Psoas muscle (tissue), 7 donors: ENCODE measurements at regions not wholly inside any gene's neighbourhood (a gene's known extent, or its start where the extent isn't known, plus 50 kb on each side); places are given as distances from the start of the nearest gene placed in this dataset.

Experiments
- ATAC-seq, 4 donors: fragments of 200-7000 bp; cut with Tn5 transposase; one replicate each; pipeline ENCODE4 v1.9.1; 2020; ENCODE audit warnings: moderate library complexity in 3 of 4, mild to moderate bottlenecking in 2 of 4
- DNase-seq, 2 donors: peaks; one replicate each; pipeline ENCODE4 v3.0.0-alpha.2; 2020
- H3K27ac ChIP-seq: fragments of 200-600 bp; one replicate; pipeline ENCODE4 v1.8.0; 2022
- H3K27me3 ChIP-seq, 3 donors: fragments of 200-600 bp in 1 of 3; one replicate each; pipeline versions ENCODE4 v1.6.1 to v1.8.0; 2013 to 2022; ENCODE audit warnings: low read length in 2 of 3, mild to moderate bottlenecking in 2 of 3, moderate library complexity in 1 of 3; ENCODE audit not compliant: insufficient read depth in 3 of 3
- H3K36me3 ChIP-seq, 2 donors: fragments of 200-600 bp in 1 of 2; one replicate each; pipeline versions ENCODE4 v1.6.1 to v1.8.0; 2013 to 2022; ENCODE audit warnings: low read depth in 1 of 2, mild to moderate bottlenecking in 1 of 2, moderate library complexity in 1 of 2; ENCODE audit not compliant: insufficient read depth in 1 of 2
- H3K4me1 ChIP-seq: fragments of 200-600 bp; one replicate; pipeline ENCODE4 v1.8.0; 2022
- H3K4me3 ChIP-seq: fragments of 200-600 bp; one replicate; pipeline ENCODE4 v1.8.0; 2022; ENCODE audit warnings: mild to moderate bottlenecking
- H3K9me3 ChIP-seq: fragments of 200-600 bp; one replicate; pipeline ENCODE4 v1.8.0; 2022
- CTCF ChIP-seq: fragments of 200-600 bp; IDR thresholded peaks from one replicate; pipeline ENCODE4 v1.8.0; 2022; ENCODE audit warnings: antibody characterized with exemption
- WGBS, 3 donors: extraction: QIAGEN DNeasy Blood & Tissue Kit; methylation state at CpG; one replicate each; pipeline versions ENCODE4 v1.1.6 to v1.1.7; 2013; 5-methylcytosine and 5-hydroxymethylcytosine counted together
- intact Hi-C, 2 donors: fragments of 100-400 bp; cut with DNase I; formaldehyde crosslinking; loops; one replicate each; pipeline versions ENCODE4 v1.11.0 to v1.14.2; 2022
- donor health status: healthy with polysubstance abuse.
- donor health status: DM: no; HTN: no; CAD: no; lungs with moderate emphysema.
- donor health status: Bipolar disorder and iron deficiency.
- donor health status: healthy.
- donor health status: DM: yes; HTN: yes; CAD: no.
- donor health status: DM: no; HTN: no; CAD: no.
- donor health status: DM: yes; HTN: yes; CAD: no.

GRCh38 chr2:216284708-216285107, 87.6 kb downstream of the MARCHF4 start:
- intact Hi-C loops = no loop called here
- Histone ChIP-seq H3K27ac (no peak overlapping the region), H3K4me1 (no peaks in the 10 kb centered on the region), H3K36me3 (no peaks in the 10 kb centered on the region), H3K27me3 (peaks cover 0 to 9% (median 0%) of the 10 kb centered on the region in 3 donors), H3K9me3 (no peaks in the 10 kb centered on the region), H3K4me3 (no peak overlapping the region)
- ATAC-seq (no peak), DNase-seq (no peak)
- no peak for TF ChIP-seq CTCF
- 84 to 90% (median 85%) methylated on average over 3 of the region's 3 CpGs for WGBS, 3 donors

GRCh38 chr2:216283038-216283900, 89.0 kb downstream of the MARCHF4 start:
- Histone ChIP-seq H3K4me1 (no peaks in the 10 kb centered on the region), H3K36me3 (no peaks in the 10 kb centered on the region), H3K27me3 (peaks cover 0 to 9% (median 0%) of the 10 kb centered on the region in 3 donors), H3K27ac (no peak overlapping the region), H3K9me3 (no peaks in the 10 kb centered on the region), H3K4me3 (no peak overlapping the region)
- ATAC-seq (no peak), DNase-seq (no peak)
- intact Hi-C loops = no loop called here
- no peak for TF ChIP-seq CTCF
- WGBS, 3 donors = 72 to 77% (median 72%) methylated on average over 11 to 12 of the region's 12 CpGs

GRCh38 chr2:216281876-216282275, 90.4 kb downstream of the MARCHF4 start:
- DNase-seq = no peak
- H3K27me3 ChIP-seq = peaks cover 0 to 1% (median 0%) of the 10 kb centered on the region in 3 donors

GRCh38 chr2:216281316-216281715, 91.0 kb downstream of the MARCHF4 start:
- H3K9me3 ChIP-seq = no peaks in the 10 kb centered on the region
- no peaks in the 10 kb centered on the region for H3K36me3 ChIP-seq
- H3K27ac ChIP-seq = no peak overlapping the region
- H3K27me3 ChIP-seq = no peaks in the 10 kb centered on the region
- WGBS, 3 donors = 85 to 92% (median 90%) methylated on average over 1 of the region's 1 CpG
- intact Hi-C loops = no loop called here
- no peaks in the 10 kb centered on the region for H3K4me1 ChIP-seq
- no peak overlapping the region for H3K4me3 ChIP-seq
- DNase-seq = no peak
- no peak for ATAC-seq
- no peak for TF ChIP-seq CTCF

More at GRCh38 chr2:216281876-216282275, 90.4 kb downstream of the MARCHF4 start:
- Histone ChIP-seq H3K36me3 (no peaks in the 10 kb centered on the region), H3K27ac (no peak overlapping the region), H3K9me3 (no peaks in the 10 kb centered on the region), H3K4me1 (no peaks in the 10 kb centered on the region), H3K4me3 (no peak overlapping the region)
- TF ChIP-seq CTCF = no peak
- no peak for ATAC-seq
- 11 to 36% (median 14%) methylated on average over 2 of the region's 2 CpGs for WGBS, 3 donors
- intact Hi-C loops = no loop called here
